Adrenal gland (tissue), 5 donors: ENCODE measurements at regions not wholly inside any gene's neighbourhood (a gene's known extent, or its start where the extent isn't known, plus 50 kb on each side); places are given as distances from the start of the nearest gene placed in this dataset.

Experiments
- POLR2A ChIP-seq, 2 donors: fragments of 450-650 bp; IDR thresholded peaks; one replicate each; pipeline ENCODE4 v1.6.1; 2017; ENCODE audit warnings: antibody characterized with exemption in 2 of 2, mild to moderate bottlenecking in 2 of 2, moderate library complexity in 1 of 2
- TF ChIP-seq, protein P1 (sequence below), 6 experiments: fragments of 450-650 bp in 4 of 6; fragments of 200-600 bp in 2 of 6; sonication (generic) in 1 of 6; IDR thresholded peaks; 1 replicate in 5 of 6; 2 replicates in 1 of 6; pipeline versions ENCODE4 v1.5.1 to v1.8.0; 2016 to 2021; ENCODE audit warnings: antibody characterized with exemption in 6 of 6, mild to moderate bottlenecking in 2 of 6, moderate library complexity in 1 of 6
- donor health status: DM: no; HTN: no; CAD: no.

DNA sequence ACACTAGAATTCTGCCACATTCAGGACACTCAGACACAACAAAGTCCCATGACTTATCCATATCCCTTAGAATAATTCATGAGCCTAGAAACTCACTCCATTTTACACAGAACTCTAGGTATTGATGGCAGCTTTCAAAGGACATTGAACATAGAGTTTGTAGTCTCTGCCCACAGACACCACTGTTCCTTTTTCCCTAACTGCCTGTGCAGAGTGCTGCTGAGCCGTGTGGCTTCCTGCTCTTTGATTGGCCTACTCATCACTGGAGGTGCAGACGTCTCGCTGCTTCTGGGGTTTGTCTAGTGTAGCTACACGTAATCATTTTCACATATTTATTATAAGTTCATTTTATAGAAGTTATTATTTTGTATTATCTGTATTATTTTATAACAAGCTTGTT, 407.6 kb downstream of the PREX1 start:
- no peak for TF ChIP-seq POLR2A (IDR thresholded peaks at IDR 0.05)
- TF ChIP-seq, protein P1, sequence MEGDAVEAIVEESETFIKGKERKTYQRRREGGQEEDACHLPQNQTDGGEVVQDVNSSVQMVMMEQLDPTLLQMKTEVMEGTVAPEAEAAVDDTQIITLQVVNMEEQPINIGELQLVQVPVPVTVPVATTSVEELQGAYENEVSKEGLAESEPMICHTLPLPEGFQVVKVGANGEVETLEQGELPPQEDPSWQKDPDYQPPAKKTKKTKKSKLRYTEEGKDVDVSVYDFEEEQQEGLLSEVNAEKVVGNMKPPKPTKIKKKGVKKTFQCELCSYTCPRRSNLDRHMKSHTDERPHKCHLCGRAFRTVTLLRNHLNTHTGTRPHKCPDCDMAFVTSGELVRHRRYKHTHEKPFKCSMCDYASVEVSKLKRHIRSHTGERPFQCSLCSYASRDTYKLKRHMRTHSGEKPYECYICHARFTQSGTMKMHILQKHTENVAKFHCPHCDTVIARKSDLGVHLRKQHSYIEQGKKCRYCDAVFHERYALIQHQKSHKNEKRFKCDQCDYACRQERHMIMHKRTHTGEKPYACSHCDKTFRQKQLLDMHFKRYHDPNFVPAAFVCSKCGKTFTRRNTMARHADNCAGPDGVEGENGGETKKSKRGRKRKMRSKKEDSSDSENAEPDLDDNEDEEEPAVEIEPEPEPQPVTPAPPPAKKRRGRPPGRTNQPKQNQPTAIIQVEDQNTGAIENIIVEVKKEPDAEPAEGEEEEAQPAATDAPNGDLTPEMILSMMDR (IDR thresholded peaks at IDR 0.05), result no peak
